NB4 (cell line): ENCODE measurements at regions not wholly inside any gene's neighbourhood (a gene's known extent, or its start where the extent isn't known, plus 50 kb on each side); places are given as distances from the start of the nearest gene placed in this dataset.

Experiments used
- DNase-seq: peaks from one replicate; pipeline ENCODE4 v3.0.0; 2010; ENCODE audit warnings: low read depth
- H3K4me3 ChIP-seq: one replicate; pipeline ENCODE4 v1.5.1; 2011; ENCODE audit warnings: mild to moderate bottlenecking, low read depth, low read length, moderate library complexity
- CTCF ChIP-seq: IDR thresholded peaks from one replicate; pipeline ENCODE4 v1.5.1; 2012; ENCODE audit warnings: low read depth, low read length
- MAX ChIP-seq: IDR thresholded peaks from 2 replicates; pipeline ENCODE4 v1.6.1; 2011; ENCODE audit warnings: low read depth, low read length
- MYC ChIP-seq: IDR thresholded peaks from 2 replicates; pipeline ENCODE4 v1.6.1; 2011; ENCODE audit warnings: low read depth, low read length
- POLR2A ChIP-seq: IDR thresholded peaks from 2 replicates; pipeline ENCODE4 v1.6.1; 2011; ENCODE audit warnings: mild to moderate bottlenecking; ENCODE audit not compliant: insufficient read length; ENCODE audit errors: extremely low read depth

- DNase-seq, result no peak
- TF ChIP-seq MYC, result no peak
- no peak for TF ChIP-seq MAX
- no peak for TF ChIP-seq CTCF
These were observed 92.9 kb downstream of the RHOU start for GRCh38 chr1:228828151-228828550.

GRCh38 chr1:228830185-228830953 is 95.1 kb downstream of the RHOU start:
- TF ChIP-seq POLR2A, result no peak
- TF ChIP-seq CTCF, result no peak
- no peak for TF ChIP-seq MAX
- no peak for TF ChIP-seq MYC
- no peak for DNase-seq
- no peak overlapping the region for H3K4me3 ChIP-seq

More at GRCh38 chr1:228828151-228828550, 92.9 kb downstream of the RHOU start:
- no peak overlapping the region for H3K4me3 ChIP-seq

GRCh38 chr1:228830954-228831481 is 95.7 kb downstream of the RHOU start:
- DNase-seq, result peak; percentile 64
- TF ChIP-seq MYC, result no peak
- 0 out of 2 replicates have a peak, but pooled peaks have one; percentile 13 for TF ChIP-seq MAX
- TF ChIP-seq CTCF, result no peak
- no peak for TF ChIP-seq POLR2A
- H3K4me3 ChIP-seq, result no peak overlapping the region

GRCh38 chr1:228833911-228834688 is 98.8 kb downstream of the RHOU start:
- H3K4me3 ChIP-seq, result no peak overlapping the region
- DNase-seq, result no peak
- TF ChIP-seq POLR2A (no peak), CTCF (no peak), MYC (no peak), MAX (no peak)

- H3K4me3 ChIP-seq, result no peak overlapping the region
- DNase-seq, result no peak
- TF ChIP-seq POLR2A (no peak), MAX (no peak), CTCF (no peak), MYC (no peak)
These were observed 100.2 kb downstream of the RHOU start for GRCh38 chr1:228835456-228835855.
